Trophoblast cell (in vitro differentiated cells and primary cell): ENCODE measurements at regions not wholly inside any gene's neighbourhood (a gene's known extent, or its start where the extent isn't known, plus 50 kb on each side); places are given as distances from the start of the nearest gene placed in this dataset.

ENCODE experiments used
- DNase-seq, 2 donors: peaks; one replicate each; pipeline ENCODE4 v3.0.0-alpha.2; 2016
- H2AFZ ChIP-seq: 2 replicates; pipeline ENCODE4 v1.6.1; 2013; ENCODE audit warnings: low read length, moderate library complexity, mild to moderate bottlenecking; ENCODE audit not compliant: insufficient read depth, poor library complexity
- H2AK5ac ChIP-seq: 2 replicates; pipeline ENCODE4 v1.6.1; 2013; ENCODE audit warnings: mild to moderate bottlenecking, low read length
- H2BK120ac ChIP-seq: 2 replicates; pipeline ENCODE4 v1.6.1; 2013; ENCODE audit warnings: low read length, mild to moderate bottlenecking, moderate library complexity; ENCODE audit not compliant: insufficient read depth, poor library complexity
- H2BK12ac ChIP-seq: 2 replicates; pipeline ENCODE4 v1.6.1; 2013; ENCODE audit warnings: mild to moderate bottlenecking, low read length, moderate library complexity
- H2BK5ac ChIP-seq: 2 replicates; pipeline ENCODE4 v1.6.1; 2013; ENCODE audit warnings: low read length, low read depth, moderate library complexity, mild to moderate bottlenecking; ENCODE audit not compliant: poor library complexity
- H3K14ac ChIP-seq: 2 replicates; pipeline ENCODE4 v1.6.1; 2013; ENCODE audit warnings: mild to moderate bottlenecking, low read length
- H3K18ac ChIP-seq: 2 replicates; pipeline ENCODE4 v1.6.1; 2013; ENCODE audit warnings: mild to moderate bottlenecking, low read length
- H3K23ac ChIP-seq: 2 replicates; pipeline ENCODE4 v1.6.1; 2013; ENCODE audit warnings: low read length
- H3K27ac ChIP-seq: 2 replicates; pipeline ENCODE4 v1.5.1; 2013; ENCODE audit warnings: low read depth, mild to moderate bottlenecking, inconsistent platforms, low read length, moderate library complexity
- H3K27me3 ChIP-seq: 2 replicates; pipeline ENCODE4 v1.6.1; 2013; ENCODE audit warnings: inconsistent platforms, mild to moderate bottlenecking, low read length, moderate library complexity; ENCODE audit not compliant: insufficient read depth
- H3K36me3 ChIP-seq, 2 experiments: 1 replicate in 1 of 2; 2 replicates in 1 of 2; pipeline ENCODE4 v1.6.1; 2013; ENCODE audit warnings: low read length in 2 of 2, mild to moderate bottlenecking in 2 of 2, moderate library complexity in 1 of 2; ENCODE audit not compliant: insufficient read depth in 2 of 2, control insufficient read depth in 1 of 2
- H3K4ac ChIP-seq: 2 replicates; pipeline ENCODE4 v1.6.1; 2013; ENCODE audit warnings: low read depth, mild to moderate bottlenecking, low read length, moderate library complexity
- H3K4me1 ChIP-seq, 2 experiments: 1 replicate in 1 of 2; 2 replicates in 1 of 2; pipeline ENCODE4 v1.6.1; 2013; ENCODE audit warnings: low read length in 2 of 2, mild to moderate bottlenecking in 2 of 2, moderate library complexity in 1 of 2; ENCODE audit not compliant: insufficient read depth in 2 of 2, control insufficient read depth in 1 of 2
- H3K4me2 ChIP-seq: 2 replicates; pipeline ENCODE4 v1.6.1; 2013; ENCODE audit warnings: inconsistent platforms, mild to moderate bottlenecking, low read length, moderate library complexity
- H3K4me3 ChIP-seq: 2 replicates; pipeline ENCODE4 v1.5.1; 2013; ENCODE audit warnings: mild to moderate bottlenecking, low read depth, low read length, inconsistent platforms
- H3K79me1 ChIP-seq: one replicate; pipeline ENCODE4 v1.6.1; 2013; ENCODE audit warnings: low read length
- H3K79me2 ChIP-seq: 2 replicates; pipeline ENCODE4 v1.6.1; 2013; ENCODE audit warnings: low read length, mild to moderate bottlenecking; ENCODE audit not compliant: control insufficient read depth, insufficient read depth, poor library complexity
- H3K9ac ChIP-seq: 2 replicates; pipeline ENCODE4 v1.6.1; 2013; ENCODE audit warnings: mild to moderate bottlenecking, low read length
- H3K9me3 ChIP-seq: 2 replicates; pipeline ENCODE4 v1.6.1; 2013; ENCODE audit warnings: low read depth, mild to moderate bottlenecking, control low read depth, inconsistent platforms, low read length; ENCODE audit not compliant: insufficient read depth
- H4K12ac ChIP-seq: 2 replicates; pipeline ENCODE4 v1.6.1; 2013; ENCODE audit warnings: low read depth, mild to moderate bottlenecking, low read length, moderate library complexity
- H4K8ac ChIP-seq: 2 replicates; pipeline ENCODE4 v1.6.1; 2013; ENCODE audit warnings: low read depth, mild to moderate bottlenecking, low read length, moderate library complexity
- H4K91ac ChIP-seq: one replicate; pipeline ENCODE4 v1.6.1; 2013; ENCODE audit warnings: low read depth, mild to moderate bottlenecking, low read length, moderate library complexity
- WGBS: extraction: QIAGEN DNeasy Blood & Tissue Kit; methylation state at CpG from one replicate; pipeline ENCODE4 v1.1.7; 2013; ENCODE audit warnings: missing lambda C conversion rate; ENCODE audit not compliant: insufficient read length, insufficient coverage; ENCODE audit errors: extremely low coverage; 5-methylcytosine and 5-hydroxymethylcytosine counted together

- Histone ChIP-seq H3K23ac (no peak overlapping the region), H2BK12ac (no peak overlapping the region), H2BK5ac (no peak overlapping the region), H4K91ac (no peak overlapping the region), H4K8ac (no peak overlapping the region), H3K79me2 (no peaks in the 10 kb centered on the region), H2AFZ (no peak overlapping the region), H4K12ac (no peak overlapping the region), H3K27ac (no peak overlapping the region), H3K27me3 (no peaks in the 10 kb centered on the region), H3K18ac (no peak overlapping the region), H2AK5ac (no peak overlapping the region), H3K4me1 (no peaks in the 10 kb centered on the region), H3K9me3 (no peaks in the 10 kb centered on the region), H3K36me3 (no peaks in the 10 kb centered on the region), H3K9ac (no peak overlapping the region), H3K4ac (no peak overlapping the region), H3K14ac (no peak overlapping the region), H2BK120ac (no peak overlapping the region), H3K79me1 (no peaks in the 10 kb centered on the region), H3K4me3 (no peak overlapping the region), H3K4me2 (no peak overlapping the region)
- no CpG with 5 or more reads among the region's 9 CpGs for WGBS
- DNase-seq, result no peak
Measured at GRCh38 chr2:118464546-118465265, 376.4 kb downstream of the INSIG2 start.

GRCh38 chr2:118464046-118464445 is 375.8 kb downstream of the INSIG2 start:
- H3K79me1 ChIP-seq, result no peaks in the 10 kb centered on the region

GRCh38 chr2:118460425-118460824 is 372.2 kb downstream of the INSIG2 start:
- no peaks in the 10 kb centered on the region for H3K36me3 ChIP-seq
- H2BK120ac ChIP-seq, result no peak overlapping the region
- H3K9ac ChIP-seq, result no peak overlapping the region
- H3K14ac ChIP-seq, result no peak overlapping the region
- H2AFZ ChIP-seq, result no peak overlapping the region
- no peak overlapping the region for H3K4me3 ChIP-seq
- no peak overlapping the region for H4K8ac ChIP-seq
- H3K4ac ChIP-seq, result no peak overlapping the region
- no peak overlapping the region for H3K23ac ChIP-seq
- no peak overlapping the region for H3K18ac ChIP-seq
- no peaks in the 10 kb centered on the region for H3K79me1 ChIP-seq
- no peak overlapping the region for H2BK5ac ChIP-seq
- no peak overlapping the region for H3K27ac ChIP-seq
- no peak overlapping the region for H3K4me2 ChIP-seq
- H3K4me1 ChIP-seq, result no peaks in the 10 kb centered on the region
- no peak overlapping the region for H4K91ac ChIP-seq
- H2BK12ac ChIP-seq, result no peak overlapping the region
- H4K12ac ChIP-seq, result no peak overlapping the region
- H3K79me2 ChIP-seq, result no peaks in the 10 kb centered on the region
- no CpG with 5 or more reads among the region's 5 CpGs for WGBS
- H3K27me3 ChIP-seq, result no peaks in the 10 kb centered on the region
- DNase-seq, result no peak
- H3K9me3 ChIP-seq, result no peaks in the 10 kb centered on the region
- H2AK5ac ChIP-seq, result no peak overlapping the region

More at GRCh38 chr2:118464046-118464445, 375.8 kb downstream of the INSIG2 start:
- Histone ChIP-seq H3K23ac (no peak overlapping the region), H3K79me2 (no peaks in the 10 kb centered on the region), H2BK120ac (no peak overlapping the region), H2AFZ (no peak overlapping the region), H4K91ac (no peak overlapping the region), H3K27ac (no peak overlapping the region), H2BK5ac (no peak overlapping the region), H3K9me3 (no peaks in the 10 kb centered on the region), H3K36me3 (no peaks in the 10 kb centered on the region), H3K14ac (no peak overlapping the region), H2AK5ac (no peak overlapping the region), H2BK12ac (no peak overlapping the region), H3K4ac (no peak overlapping the region), H3K18ac (no peak overlapping the region), H3K27me3 (no peaks in the 10 kb centered on the region), H4K8ac (no peak overlapping the region), H3K4me3 (no peak overlapping the region), H3K4me1 (no peaks in the 10 kb centered on the region), H3K9ac (no peak overlapping the region), H4K12ac (no peak overlapping the region), H3K4me2 (no peak overlapping the region)
- WGBS, result no CpG with 5 or more reads among the region's 3 CpGs
- no peak for DNase-seq

GRCh38 chr2:118459426-118459825 is 371.2 kb downstream of the INSIG2 start:
- Histone ChIP-seq H2BK5ac (no peak overlapping the region), H3K79me1 (no peaks in the 10 kb centered on the region), H3K4me2 (no peak overlapping the region), H3K14ac (no peak overlapping the region), H4K91ac (no peak overlapping the region), H2AFZ (no peak overlapping the region), H3K4me3 (no peak overlapping the region), H2BK120ac (no peak overlapping the region), H2BK12ac (no peak overlapping the region), H3K9me3 (no peaks in the 10 kb centered on the region), H2AK5ac (no peak overlapping the region), H3K18ac (no peak overlapping the region), H4K8ac (no peak overlapping the region), H3K27ac (no peak overlapping the region), H3K36me3 (no peaks in the 10 kb centered on the region), H3K79me2 (no peaks in the 10 kb centered on the region), H3K4me1 (no peaks in the 10 kb centered on the region), H3K4ac (no peak overlapping the region), H3K27me3 (no peaks in the 10 kb centered on the region), H3K9ac (no peak overlapping the region), H4K12ac (no peak overlapping the region), H3K23ac (no peak overlapping the region)
- no CpG with 5 or more reads among the region's 1 CpG for WGBS
- no peak for DNase-seq
